ENCODE measurements at regions not wholly inside any gene's neighbourhood (a gene's known extent, or its start where the extent isn't known, plus 50 kb on each side); places are given as distances from the start of the nearest gene placed in this dataset.

- in situ Hi-C loops (cut with MboI; ENCODE audit: low sequenced_read_pairs in 4 of 4): no loop called here
- no peak overlapping the region for H3K4me3 ChIP-seq
- H3K27me3 ChIP-seq: no peaks in the 10 kb centered on the region
- intact Hi-C loops (cut with DNase I; ENCODE audit: low total_unique reads): no loop called here
- no peak for ATAC-seq
- no peaks in the 10 kb centered on the region for H3K9me3 ChIP-seq
- no peaks in the 10 kb centered on the region for H3K36me3 ChIP-seq
- no peak overlapping the region for H3K27ac ChIP-seq
- TF ChIP-seq CTCF (IDR thresholded peaks at IDR 0.05 in 4 of 5, conservative IDR thresholded peaks at IDR 0.05 in 1 of 5): no peak
- no peak for DNase-seq
- H3K4me1 ChIP-seq: no peaks in the 10 kb centered on the region
These were observed 272.9 kb downstream of the RWDD3 start for GRCh38 chr1:95506736-95507414.

GRCh38 chr1:95509989-95510388 lies 276.0 kb downstream of the RWDD3 start:
- Histone ChIP-seq H3K36me3 (no peaks in the 10 kb centered on the region), H3K27me3 (no peaks in the 10 kb centered on the region), H3K4me1 (no peaks in the 10 kb centered on the region), H3K9me3 (no peaks in the 10 kb centered on the region), H3K4me3 (no peak overlapping the region), H3K27ac (no peak overlapping the region)
- no peak for DNase-seq
- no peak for ATAC-seq
- in situ Hi-C loops (cut with MboI; ENCODE audit: low sequenced_read_pairs in 4 of 4) (no loop called here), intact Hi-C loops (cut with DNase I; ENCODE audit: low total_unique reads) (no loop called here)
- TF ChIP-seq CTCF (IDR thresholded peaks at IDR 0.05 in 4 of 5, conservative IDR thresholded peaks at IDR 0.05 in 1 of 5): no peak
- no peak for TF ChIP-seq POLR2A (IDR thresholded peaks at IDR 0.05)

- Histone ChIP-seq H3K27ac (no peak overlapping the region), H3K36me3 (no peaks in the 10 kb centered on the region), H3K9me3 (no peaks in the 10 kb centered on the region), H3K4me3 (no peak overlapping the region), H3K4me1 (no peaks in the 10 kb centered on the region), H3K27me3 (no peaks in the 10 kb centered on the region)
- intact Hi-C loops (cut with DNase I; ENCODE audit: low total_unique reads) (no loop called here), in situ Hi-C loops (cut with MboI; ENCODE audit: low sequenced_read_pairs in 4 of 4) (no loop called here)
- ATAC-seq (no peak), DNase-seq (no peak)
- TF ChIP-seq POLR2A (IDR thresholded peaks at IDR 0.05): no peak
- TF ChIP-seq CTCF (IDR thresholded peaks at IDR 0.05 in 4 of 5, conservative IDR thresholded peaks at IDR 0.05 in 1 of 5): no peak
These were observed 278.9 kb downstream of the RWDD3 start for GRCh38 chr1:95512925-95513324.

- in situ Hi-C loops (cut with MboI; ENCODE audit: low sequenced_read_pairs in 4 of 4) (no loop called here), intact Hi-C loops (cut with DNase I; ENCODE audit: low total_unique reads) (no loop called here)
- H3K4me1 ChIP-seq: no peaks in the 10 kb centered on the region
- no peaks in the 10 kb centered on the region for H3K36me3 ChIP-seq
- H3K4me3 ChIP-seq: no peak overlapping the region
- ATAC-seq (no peak), DNase-seq (no peak)
- no peak overlapping the region for H3K27ac ChIP-seq
- TF ChIP-seq POLR2A (IDR thresholded peaks at IDR 0.05): no peak
- no peak for TF ChIP-seq CTCF (IDR thresholded peaks at IDR 0.05 in 4 of 5, conservative IDR thresholded peaks at IDR 0.05 in 1 of 5)
- no peaks in the 10 kb centered on the region for H3K27me3 ChIP-seq
- no peaks in the 10 kb centered on the region for H3K9me3 ChIP-seq
These were observed 283.5 kb downstream of the RWDD3 start for GRCh38 chr1:95517506-95517905.

GRCh38 chr1:95518310-95518709 lies 284.3 kb downstream of the RWDD3 start:
- TF ChIP-seq CTCF (IDR thresholded peaks at IDR 0.05 in 4 of 5, conservative IDR thresholded peaks at IDR 0.05 in 1 of 5) (no peak), POLR2A (IDR thresholded peaks at IDR 0.05) (no peak)
- no peaks in the 10 kb centered on the region for H3K4me1 ChIP-seq
- intact Hi-C loops (cut with DNase I; ENCODE audit: low total_unique reads) (no loop called here), in situ Hi-C loops (cut with MboI; ENCODE audit: low sequenced_read_pairs in 4 of 4) (no loop called here)
- H3K4me3 ChIP-seq: no peak overlapping the region
- ATAC-seq (no peak), DNase-seq (no peak)
- no peaks in the 10 kb centered on the region for H3K9me3 ChIP-seq
- H3K27me3 ChIP-seq: no peaks in the 10 kb centered on the region
- H3K27ac ChIP-seq: no peak overlapping the region
- H3K36me3 ChIP-seq: no peaks in the 10 kb centered on the region

All from gastrocnemius medialis (tissue), 4 donors.